HG03575 (cell line): ENCODE measurements at regions not wholly inside any gene's neighbourhood (a gene's known extent, or its start where the extent isn't known, plus 50 kb on each side); places are given as distances from the start of the nearest gene placed in this dataset.

Experiments
- ATAC-seq: cut with Tn5 transposase; IDR thresholded peaks from one replicate; pipeline ENCODE4 v1.9.1; 2021; ENCODE audit not compliant: unreplicated experiment, insufficient number of reproducible peaks, low FRiP score; ENCODE audit errors: extremely low read depth

DNA sequence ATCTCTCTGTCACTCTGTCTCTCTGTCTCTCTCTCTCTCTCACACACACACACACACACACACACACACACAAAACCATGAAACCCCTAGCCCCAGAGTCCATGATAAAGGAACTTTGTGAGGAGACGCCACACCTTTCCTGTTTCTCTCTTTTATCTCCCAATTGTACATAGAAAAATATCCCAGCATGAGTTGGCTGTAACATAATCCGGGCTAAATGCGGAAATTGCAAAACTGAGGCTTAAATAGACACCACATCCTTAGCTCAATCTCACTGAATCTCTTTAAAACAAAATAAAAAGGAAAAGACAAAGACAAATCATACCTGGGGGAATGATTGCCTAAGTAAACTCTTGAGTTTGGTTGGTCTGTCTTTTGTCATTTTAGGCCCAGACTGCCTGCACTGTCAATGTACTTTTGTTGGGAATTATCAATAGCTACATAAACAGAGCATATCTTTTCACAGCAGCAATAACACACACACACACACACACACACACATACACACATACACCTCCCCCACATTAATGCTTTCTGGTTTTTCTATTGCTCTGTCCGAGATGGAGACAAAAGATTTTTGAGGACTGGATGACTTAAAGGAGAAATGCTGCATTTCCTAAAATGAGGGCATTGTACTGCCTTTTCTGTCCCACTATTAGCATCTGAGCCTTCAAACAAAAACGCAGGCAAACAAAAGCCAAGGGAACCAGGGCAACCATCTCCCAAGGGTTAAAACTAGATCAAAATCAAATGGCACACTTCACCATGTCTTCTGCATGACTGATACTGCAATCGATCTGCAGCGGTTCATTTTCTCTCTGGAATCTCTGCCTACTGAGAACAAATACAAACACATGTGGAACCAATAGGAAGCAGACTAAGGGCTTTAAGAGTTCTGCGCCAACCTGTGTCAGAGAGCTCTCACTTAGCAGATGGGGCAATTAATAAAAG is 321.5 kb downstream of the NFIB start:
- ATAC-seq: no peak

DNA sequence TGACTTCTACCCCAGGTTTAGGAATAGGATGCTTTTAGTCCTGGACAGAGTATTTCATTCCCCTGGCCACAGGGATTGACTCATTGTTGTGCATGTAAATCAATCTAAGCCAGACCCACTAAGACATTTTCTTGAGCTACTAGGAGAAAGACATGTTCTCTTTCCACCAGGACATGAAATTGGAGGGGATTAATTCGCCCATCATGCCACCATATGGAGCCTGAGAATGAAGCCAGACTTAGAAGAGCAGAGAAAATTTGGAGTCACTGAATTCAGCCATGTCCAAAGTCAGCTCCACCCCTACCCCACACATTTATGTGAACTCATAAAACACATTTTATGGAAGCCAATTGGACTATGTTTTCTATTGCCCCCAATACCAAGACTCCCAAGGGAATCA is 322.5 kb downstream of the NFIB start:
- ATAC-seq: no peak

- no peak for ATAC-seq
Measured at GRCh38 chr9:13990994-13991393, 322.9 kb downstream of the NFIB start.

GRCh38 chr9:13990331-13990730 is 323.6 kb downstream of the NFIB start:
- no peak for ATAC-seq

- no peak for ATAC-seq
Measured at GRCh38 chr9:13988944-13989343, 325.0 kb downstream of the NFIB start.

DNA sequence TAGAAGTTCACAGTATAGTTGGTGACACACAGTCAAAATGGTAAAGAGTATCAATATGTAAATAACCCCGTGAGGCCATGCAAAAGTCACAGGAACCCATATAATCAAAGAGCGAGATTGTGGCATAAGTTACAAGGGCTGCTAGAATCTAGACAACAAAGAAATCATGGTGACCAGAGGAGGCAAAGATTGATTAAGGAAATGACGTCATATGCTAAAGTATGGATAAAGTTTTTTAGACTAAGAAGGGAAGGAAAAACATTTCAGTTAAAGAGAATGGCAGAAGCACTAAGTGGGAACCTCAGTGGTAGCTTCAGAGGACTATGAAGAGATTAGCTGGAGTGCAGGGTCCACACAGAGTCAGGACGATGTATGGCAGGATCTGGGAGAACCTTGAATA is 330.3 kb downstream of the NFIB start:
- ATAC-seq: no peak

DNA sequence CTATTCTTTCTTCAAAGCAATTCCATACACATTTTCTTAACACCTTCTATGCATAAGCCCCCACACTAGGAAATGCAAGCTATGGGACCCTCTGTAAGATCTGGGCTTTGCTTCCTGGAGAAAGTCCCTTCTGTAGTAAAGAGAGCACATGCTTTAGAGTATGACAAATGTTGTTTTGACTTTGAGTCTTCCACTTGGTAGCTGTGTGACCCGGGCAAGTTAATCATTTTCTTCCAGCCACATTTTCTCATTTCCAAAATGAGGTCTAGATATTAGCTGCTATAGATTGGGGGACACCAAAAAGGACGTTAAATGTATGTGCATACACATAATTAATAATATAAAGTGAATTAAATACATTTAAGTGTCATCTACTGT is 334.0 kb downstream of the NFIB start:
- ATAC-seq: no peak

- ATAC-seq: no peak
Measured at GRCh38 chr9:13975611-13976290, 338.2 kb downstream of the NFIB start.

DNA sequence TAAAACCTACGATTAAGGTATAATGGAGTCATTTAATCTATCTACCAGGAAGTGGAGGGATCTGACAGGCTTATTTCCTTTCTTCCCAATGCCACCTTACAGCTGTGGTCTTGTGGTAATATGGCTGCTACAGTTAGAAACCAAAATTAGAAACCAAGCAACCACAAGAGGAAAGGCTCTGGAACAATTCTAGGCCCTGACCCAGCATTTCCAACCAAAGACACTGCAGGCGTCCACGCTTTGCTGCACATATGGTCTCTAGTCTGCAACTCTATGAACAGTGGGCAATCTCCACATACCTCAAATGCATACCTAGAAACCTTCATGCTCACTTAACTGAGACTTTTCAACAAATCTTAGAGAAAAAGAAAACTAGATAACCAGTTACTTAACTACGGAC is 339.1 kb downstream of the NFIB start:
- no peak for ATAC-seq

DNA sequence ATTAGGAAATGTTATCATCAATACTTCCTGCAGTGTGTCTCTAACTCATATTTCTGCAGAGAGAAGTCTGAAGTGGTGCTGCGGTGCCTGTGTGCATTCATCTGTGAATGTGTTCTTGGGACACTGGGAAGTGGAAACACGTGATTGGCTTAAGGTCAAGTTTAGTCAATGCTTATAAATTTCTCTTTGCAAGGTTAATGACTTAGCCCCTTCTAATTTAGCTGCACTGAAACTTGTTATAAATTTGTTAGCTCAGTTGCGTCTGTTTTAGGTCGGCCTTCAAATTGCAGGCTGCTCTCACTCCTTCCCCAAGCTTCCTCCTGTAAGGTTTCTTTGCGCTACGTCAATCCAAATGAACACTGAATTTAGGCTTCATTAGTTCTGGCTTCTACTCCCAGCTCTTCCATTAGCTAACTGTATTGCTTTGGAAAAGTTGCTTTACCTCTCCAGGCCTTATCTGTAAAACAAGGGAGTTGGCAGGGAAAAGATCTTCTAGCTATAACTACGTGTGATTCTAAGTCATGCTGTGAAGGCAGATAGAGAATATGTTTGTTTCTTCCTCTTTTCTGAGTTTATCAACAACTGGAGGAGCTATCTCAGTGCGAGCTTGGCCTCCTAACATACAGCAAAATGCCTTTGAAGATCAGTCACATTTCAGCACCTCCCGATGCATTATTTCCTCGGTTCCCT is 341.8 kb downstream of the NFIB start:
- ATAC-seq: no peak

- ATAC-seq: no peak
Measured at GRCh38 chr9:13971415-13971814, 342.5 kb downstream of the NFIB start.

- ATAC-seq: no peak
Measured at GRCh38 chr9:13970426-13970825, 343.5 kb downstream of the NFIB start.

DNA sequence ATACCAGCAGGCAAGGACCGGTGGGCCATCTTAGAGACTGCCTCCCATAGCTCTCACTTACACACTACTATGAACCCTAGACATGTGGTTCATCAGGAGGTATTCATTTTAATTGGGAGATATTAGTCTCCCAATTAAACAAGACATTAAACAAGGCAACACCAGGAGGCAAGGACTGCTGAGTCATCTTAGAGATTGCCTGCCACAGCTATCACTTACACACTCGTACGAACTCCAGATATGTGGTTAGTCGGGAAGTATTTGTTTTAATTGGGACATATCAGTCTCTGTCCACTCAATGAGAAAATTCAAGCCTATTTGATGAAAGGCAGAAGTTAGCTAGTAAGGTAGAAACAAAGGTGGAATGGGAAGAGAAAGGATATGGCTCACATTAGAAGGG is 343.9 kb downstream of the NFIB start:
- ATAC-seq: no peak

- ATAC-seq: no peak
Measured at GRCh38 chr9:13967438-13967837, 346.5 kb downstream of the NFIB start.

DNA sequence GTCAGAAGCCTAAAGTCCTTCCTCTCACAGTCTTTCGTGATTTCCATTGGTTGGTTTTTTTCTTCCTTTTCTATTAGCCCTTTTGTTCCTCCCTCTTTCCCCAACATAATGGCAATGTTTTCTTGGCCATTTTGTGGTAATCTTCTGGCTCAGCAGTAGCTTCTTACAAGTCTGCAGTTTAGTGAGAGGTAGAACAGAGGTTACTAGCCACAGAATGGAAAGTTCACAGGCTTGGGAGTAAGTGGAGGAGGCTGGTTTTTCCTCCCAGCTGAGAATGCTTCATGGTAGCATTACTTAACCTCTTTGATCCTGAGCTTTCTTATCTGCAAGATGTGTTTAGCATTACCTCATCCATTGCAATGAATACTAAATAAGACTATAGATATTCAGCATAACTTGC is 346.9 kb downstream of the NFIB start:
- no peak for ATAC-seq

DNA sequence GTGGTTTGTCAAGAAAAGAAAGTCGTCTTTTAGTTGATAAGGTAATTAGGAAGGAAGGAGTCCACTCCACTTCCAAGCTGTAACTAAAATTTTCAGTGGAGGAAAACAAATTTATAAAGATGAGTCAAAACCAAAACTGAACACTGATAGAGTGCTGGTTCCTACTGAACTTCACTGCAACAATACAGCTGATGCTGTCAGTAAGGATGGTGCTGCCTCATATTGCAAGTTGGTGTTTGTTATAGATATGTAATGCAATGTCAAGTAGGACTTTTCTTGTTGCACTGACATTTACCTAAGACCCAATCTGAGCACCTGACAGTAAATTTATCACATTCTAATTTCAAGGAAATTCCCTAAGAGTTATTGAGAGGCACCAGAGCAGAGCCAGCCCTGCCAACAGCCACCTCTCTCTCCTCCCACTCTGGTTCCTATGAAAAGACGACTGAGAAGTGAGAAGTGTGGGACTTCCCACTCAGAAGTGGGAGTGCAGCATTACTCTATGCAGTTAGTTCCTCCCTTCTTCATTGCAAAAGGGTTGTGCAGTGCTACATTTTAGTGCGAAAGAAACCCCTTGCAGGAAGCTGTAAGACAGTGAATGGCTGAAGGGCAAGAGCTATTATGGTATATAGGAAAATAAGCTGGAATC is 350.8 kb downstream of the NFIB start:
- ATAC-seq: no peak

GRCh38 chr9:13962006-13962405 is 351.9 kb downstream of the NFIB start:
- no peak for ATAC-seq

- ATAC-seq: no peak
Measured at GRCh38 chr9:13960011-13960765, 353.8 kb downstream of the NFIB start.

DNA sequence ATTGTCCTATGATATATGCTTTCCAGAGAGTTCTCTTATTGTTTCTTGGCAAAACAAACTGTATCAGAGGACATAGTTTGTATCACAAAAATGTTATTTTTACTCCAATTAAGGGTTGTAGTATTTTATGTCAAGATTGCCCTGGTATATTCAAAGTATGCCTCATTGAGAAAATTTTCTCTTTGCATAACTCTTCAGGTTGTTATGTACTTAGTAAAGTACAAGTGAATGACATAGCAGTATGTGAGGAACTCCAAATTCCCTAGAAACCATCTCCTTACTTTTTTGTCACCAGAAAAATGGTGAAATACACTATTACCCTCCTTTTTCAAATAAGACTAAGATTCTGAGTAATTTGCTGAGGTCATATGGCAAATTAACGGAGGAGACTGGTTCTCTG is 355.3 kb downstream of the NFIB start:
- ATAC-seq: no peak
